LNCaP clone FGC (cell line): ENCODE measurements at regions not wholly inside any gene's neighbourhood (a gene's known extent, or its start where the extent isn't known, plus 50 kb on each side); places are given as distances from the start of the nearest gene placed in this dataset.

Source experiments
- DNase-seq: peaks from one replicate; pipeline ENCODE4 v3.0.0-alpha.2; 2011; ENCODE audit warnings: low read depth
- H3K4me3 ChIP-seq: 2 replicates; pipeline ENCODE4 v1.5.1; 2011; ENCODE audit warnings: mild to moderate bottlenecking, low read depth, low read length, control low read depth
- TF ChIP-seq, protein P1 (sequence below): IDR thresholded peaks from 2 replicates; pipeline ENCODE4 v1.5.1; 2012; ENCODE audit warnings: mild to moderate bottlenecking; ENCODE audit not compliant: control insufficient read depth, insufficient read depth; ENCODE audit errors: extremely low read depth

DNA sequence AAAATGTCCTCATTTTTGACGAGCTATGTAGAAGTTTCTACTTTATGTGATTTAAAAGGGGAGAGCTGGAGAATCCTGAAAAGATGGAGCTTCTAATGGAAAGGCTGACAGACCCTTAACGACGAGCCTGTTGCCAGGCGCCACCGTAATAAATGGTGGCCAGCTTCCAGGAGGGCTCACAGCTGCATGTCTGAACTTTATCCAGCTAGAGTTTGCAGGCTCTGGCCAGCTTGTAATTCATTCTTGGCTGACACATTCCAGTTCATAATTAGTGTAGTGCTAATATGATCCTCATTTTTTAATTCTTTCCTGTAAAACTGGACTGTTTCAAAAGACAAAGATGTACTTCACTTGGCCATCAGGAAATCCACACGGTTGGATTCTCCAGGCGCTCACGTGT is 246.7 kb downstream of the GAS1 start:
- no peak for DNase-seq
- no peak overlapping the region for H3K4me3 ChIP-seq
- TF ChIP-seq, protein P1, sequence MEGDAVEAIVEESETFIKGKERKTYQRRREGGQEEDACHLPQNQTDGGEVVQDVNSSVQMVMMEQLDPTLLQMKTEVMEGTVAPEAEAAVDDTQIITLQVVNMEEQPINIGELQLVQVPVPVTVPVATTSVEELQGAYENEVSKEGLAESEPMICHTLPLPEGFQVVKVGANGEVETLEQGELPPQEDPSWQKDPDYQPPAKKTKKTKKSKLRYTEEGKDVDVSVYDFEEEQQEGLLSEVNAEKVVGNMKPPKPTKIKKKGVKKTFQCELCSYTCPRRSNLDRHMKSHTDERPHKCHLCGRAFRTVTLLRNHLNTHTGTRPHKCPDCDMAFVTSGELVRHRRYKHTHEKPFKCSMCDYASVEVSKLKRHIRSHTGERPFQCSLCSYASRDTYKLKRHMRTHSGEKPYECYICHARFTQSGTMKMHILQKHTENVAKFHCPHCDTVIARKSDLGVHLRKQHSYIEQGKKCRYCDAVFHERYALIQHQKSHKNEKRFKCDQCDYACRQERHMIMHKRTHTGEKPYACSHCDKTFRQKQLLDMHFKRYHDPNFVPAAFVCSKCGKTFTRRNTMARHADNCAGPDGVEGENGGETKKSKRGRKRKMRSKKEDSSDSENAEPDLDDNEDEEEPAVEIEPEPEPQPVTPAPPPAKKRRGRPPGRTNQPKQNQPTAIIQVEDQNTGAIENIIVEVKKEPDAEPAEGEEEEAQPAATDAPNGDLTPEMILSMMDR = no peak

DNA sequence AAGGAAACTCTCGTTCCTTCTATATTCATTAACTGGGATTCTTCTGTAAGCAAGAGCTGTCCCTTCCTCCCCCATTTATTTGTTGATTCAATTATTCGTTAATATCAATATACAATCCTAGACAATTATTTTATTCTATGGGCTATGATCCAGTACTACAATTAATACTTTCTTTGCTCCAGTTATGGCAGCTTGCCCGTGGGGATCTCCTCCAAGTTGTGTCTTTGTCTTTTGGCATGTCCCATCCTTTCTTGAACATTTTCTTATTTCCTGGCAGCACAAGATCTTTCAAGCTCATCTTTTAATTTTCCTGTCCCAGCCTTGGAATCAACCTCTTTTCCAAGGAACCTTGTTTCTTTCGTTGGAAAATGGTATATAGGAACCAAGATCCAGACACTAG is 249.3 kb downstream of the GAS1 start:
- no peak for DNase-seq
- no peak overlapping the region for H3K4me3 ChIP-seq
- TF ChIP-seq, protein P1 = no peak

DNA sequence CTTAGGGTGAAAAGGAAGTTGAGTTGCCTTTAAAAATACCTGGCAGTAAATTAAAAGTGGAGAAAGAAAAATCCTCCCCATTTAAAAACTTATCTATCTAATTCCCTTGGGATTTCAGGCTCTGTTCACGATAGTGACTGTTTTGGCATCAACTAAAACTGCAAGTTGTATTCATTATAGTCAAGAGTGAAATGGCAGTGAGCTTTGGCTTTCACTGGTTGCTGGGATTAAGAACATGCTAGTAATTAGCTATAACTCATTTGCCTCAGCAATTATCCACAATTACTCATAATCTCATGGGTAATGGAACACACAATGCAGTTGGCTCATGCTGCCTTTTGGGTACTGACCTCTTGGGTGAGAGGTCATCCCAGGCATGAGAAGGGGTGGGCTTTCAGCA is 250.1 kb downstream of the GAS1 start:
- DNase-seq = no peak
- TF ChIP-seq, protein P1 = no peak
- H3K4me3 ChIP-seq = no peak overlapping the region

DNA sequence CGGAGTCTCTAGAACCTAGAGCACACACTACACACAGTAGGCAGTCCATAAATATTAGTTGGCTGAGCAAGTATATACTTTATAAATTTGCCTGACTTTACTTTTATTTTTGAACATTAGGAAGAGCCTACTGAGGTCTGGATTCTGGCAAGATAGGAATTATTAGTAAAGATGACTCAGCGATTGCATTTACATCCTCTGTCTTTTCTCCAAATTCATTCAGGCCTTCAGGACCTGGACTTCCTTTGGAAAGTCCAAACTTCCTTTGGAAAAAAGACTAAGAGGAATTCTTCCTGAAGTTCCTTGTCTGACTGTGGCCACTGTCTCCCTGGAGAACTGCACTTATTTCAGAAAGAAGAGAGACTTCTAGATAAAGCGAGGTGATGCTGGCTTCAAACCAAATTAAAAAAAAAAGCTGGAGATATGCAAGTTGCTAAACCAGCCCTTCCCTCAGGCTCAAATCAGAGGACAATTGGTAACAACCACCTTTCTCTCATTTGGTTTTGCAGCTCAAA is 251.3 kb downstream of the GAS1 start:
- no peak overlapping the region for H3K4me3 ChIP-seq
- DNase-seq = no peak
- TF ChIP-seq, protein P1 = no peak

DNA sequence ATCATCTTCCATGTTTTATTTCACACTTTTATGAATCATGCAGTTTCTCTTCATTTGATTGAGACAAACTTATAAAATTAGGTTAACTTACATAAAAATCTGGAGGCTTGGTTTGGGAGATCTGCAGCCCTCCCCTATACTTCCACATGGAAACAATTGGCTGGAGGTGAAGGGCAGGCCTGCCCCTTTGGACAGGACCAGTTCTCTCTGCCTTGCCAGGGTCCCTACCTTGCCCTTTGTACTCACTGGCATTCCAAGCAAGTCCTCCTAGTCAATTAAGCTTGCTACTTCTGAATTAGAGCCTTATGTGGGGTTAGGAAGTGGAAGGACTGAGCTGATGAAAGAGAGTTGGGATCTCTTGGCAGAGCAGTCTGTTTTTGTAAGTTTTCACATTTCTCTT is 257.3 kb downstream of the GAS1 start:
- TF ChIP-seq, protein P1 = no peak
- no peak overlapping the region for H3K4me3 ChIP-seq
- DNase-seq = no peak

DNA sequence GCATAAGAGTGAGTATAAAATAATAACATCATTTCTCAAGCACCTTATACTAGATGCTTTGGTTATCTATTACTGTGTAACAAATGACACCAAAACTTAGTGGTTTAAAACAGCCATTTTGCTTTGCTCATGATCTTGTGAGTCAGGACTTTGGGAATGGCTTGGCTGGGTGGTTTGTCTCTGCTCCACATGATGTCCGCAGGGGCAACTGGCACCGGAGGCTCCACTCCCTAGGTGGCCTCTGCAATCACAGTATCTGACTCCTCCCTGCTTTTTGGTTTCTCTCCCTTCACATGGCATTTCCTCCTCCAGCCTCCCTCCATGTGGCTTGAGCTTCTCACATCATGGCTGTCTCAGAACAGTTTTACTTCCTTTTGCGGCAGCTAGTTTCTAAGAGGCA is 259.5 kb downstream of the GAS1 start:
- H3K4me3 ChIP-seq = no peak overlapping the region
- no peak for DNase-seq
- TF ChIP-seq, protein P1 = no peak

DNA sequence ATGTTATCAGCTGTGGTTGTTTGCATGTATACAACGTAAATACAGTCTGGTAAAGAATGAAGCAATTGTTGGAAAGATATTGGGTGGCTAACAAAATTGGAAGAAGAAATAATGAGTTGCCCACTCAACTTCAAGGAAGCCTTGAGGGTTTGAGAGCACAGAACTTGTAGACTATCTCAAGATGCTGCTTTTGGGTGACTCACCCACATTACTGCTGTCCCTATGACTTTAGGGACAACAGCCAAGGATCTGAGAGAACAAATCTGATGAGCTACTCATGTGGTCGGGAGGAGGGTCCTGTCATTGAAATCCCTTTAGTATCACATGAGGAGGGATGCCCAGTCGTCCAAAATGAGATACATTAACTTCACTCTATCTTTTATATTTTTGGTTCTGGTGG is 261.8 kb downstream of the GAS1 start:
- H3K4me3 ChIP-seq = no peak overlapping the region
- TF ChIP-seq, protein P1 = no peak
- DNase-seq = no peak
